ENCODE measurements at regions not wholly inside any gene's neighbourhood (a gene's known extent, or its start where the extent isn't known, plus 50 kb on each side); places are given as distances from the start of the nearest gene placed in this dataset.

DNA sequence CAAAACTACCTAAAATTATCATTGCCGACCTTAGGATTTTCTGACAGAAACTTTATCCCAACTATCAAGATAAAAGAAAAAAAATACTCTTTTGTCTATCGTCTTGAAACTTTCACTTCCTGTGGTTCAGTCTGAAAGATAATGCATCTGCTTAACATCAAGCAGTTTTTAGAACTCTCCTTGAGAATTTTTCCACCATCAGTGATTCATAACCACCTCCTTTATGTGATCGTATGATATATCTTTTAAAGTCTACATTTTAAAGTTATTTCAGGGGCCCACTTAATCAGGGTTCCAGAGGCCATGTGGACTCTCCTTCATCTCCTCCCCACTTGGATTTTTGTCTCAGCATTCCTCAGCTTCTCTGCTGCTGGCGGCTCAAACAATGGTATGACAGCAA is 272.8 kb upstream of the TENM3 start:
- Histone ChIP-seq H3K4me2 (ENCODE audit: low read depth, low read length) (peak overlapping the region; percentile 35; the same call in 1 of the 2 replicates), H2AFZ (ENCODE audit: low read length) (no peak overlapping the region), H4K20me1 (ENCODE audit: insufficient read depth, low read length) (no peaks in the 10 kb centered on the region), H3K9ac (ENCODE audit: low read length) (no peak overlapping the region), H3K27ac (ENCODE audit: low read length) (no peak overlapping the region), H3K79me2 (ENCODE audit: low read length) (no peaks in the 10 kb centered on the region), H3F3A (ENCODE audit: insufficient read depth, low read length) (peaks cover 5% of the 10 kb centered on the region; the same call in 1 of the 2 replicates), H3K4me3 (ENCODE audit: low read length) (no peak overlapping the region), H3K9me3 (replicated peaks; ENCODE audit: insufficient read depth, low read length) (no peaks in the 10 kb centered on the region), H3K36me3 (replicated peaks; ENCODE audit: insufficient read depth, low read length) (no peaks in the 10 kb centered on the region), H3K4me1 (ENCODE audit: low read length) (peaks cover 14% of the 10 kb centered on the region), H3K9me2 (replicated peaks; ENCODE audit: insufficient read depth, low read length) (no peaks in the 10 kb centered on the region), H3K27me3 (replicated peaks; ENCODE audit: insufficient read depth, low read length) (no peaks in the 10 kb centered on the region)
- DNase-seq, result peak; percentile 53
- TF ChIP-seq EZH2phosphoT487 (IDR thresholded peaks at IDR 0.05; ENCODE audit: low read length), result no peak
- TF ChIP-seq, protein P1, sequence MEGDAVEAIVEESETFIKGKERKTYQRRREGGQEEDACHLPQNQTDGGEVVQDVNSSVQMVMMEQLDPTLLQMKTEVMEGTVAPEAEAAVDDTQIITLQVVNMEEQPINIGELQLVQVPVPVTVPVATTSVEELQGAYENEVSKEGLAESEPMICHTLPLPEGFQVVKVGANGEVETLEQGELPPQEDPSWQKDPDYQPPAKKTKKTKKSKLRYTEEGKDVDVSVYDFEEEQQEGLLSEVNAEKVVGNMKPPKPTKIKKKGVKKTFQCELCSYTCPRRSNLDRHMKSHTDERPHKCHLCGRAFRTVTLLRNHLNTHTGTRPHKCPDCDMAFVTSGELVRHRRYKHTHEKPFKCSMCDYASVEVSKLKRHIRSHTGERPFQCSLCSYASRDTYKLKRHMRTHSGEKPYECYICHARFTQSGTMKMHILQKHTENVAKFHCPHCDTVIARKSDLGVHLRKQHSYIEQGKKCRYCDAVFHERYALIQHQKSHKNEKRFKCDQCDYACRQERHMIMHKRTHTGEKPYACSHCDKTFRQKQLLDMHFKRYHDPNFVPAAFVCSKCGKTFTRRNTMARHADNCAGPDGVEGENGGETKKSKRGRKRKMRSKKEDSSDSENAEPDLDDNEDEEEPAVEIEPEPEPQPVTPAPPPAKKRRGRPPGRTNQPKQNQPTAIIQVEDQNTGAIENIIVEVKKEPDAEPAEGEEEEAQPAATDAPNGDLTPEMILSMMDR (IDR thresholded peaks at IDR 0.05; ENCODE audit: low read length), result no peak

DNA sequence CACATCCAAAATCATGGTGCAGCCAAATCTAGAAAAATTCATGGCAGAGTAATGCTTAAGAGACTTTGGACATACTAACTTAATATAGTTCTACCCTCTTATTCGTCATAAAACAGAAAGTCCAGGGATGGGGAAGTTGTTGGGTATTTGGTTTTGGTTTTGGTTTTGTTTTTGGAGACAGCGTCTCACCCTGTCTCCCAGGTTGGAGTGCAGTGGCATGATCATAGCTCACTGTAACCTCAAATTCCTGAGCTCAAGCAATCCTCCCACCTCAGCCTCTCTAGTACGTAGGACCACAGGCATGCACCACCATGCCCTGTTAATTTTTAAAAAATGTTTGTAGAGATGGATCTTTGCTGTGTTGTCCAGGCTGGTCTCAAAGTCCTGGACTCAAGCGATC is 271.8 kb upstream of the TENM3 start:
- Histone ChIP-seq H3K27me3 (replicated peaks; ENCODE audit: insufficient read depth, low read length) (no peaks in the 10 kb centered on the region), H3K36me3 (replicated peaks; ENCODE audit: insufficient read depth, low read length) (no peaks in the 10 kb centered on the region), H3K79me2 (ENCODE audit: low read length) (no peaks in the 10 kb centered on the region), H3K9ac (ENCODE audit: low read length) (no peak overlapping the region), H3K4me2 (ENCODE audit: low read depth, low read length) (peak overlapping the region; percentile 47), H3K9me3 (replicated peaks; ENCODE audit: insufficient read depth, low read length) (no peaks in the 10 kb centered on the region), H2AFZ (ENCODE audit: low read length) (no peak overlapping the region), H4K20me1 (ENCODE audit: insufficient read depth, low read length) (no peaks in the 10 kb centered on the region), H3K4me1 (ENCODE audit: low read length) (peaks cover 14% of the 10 kb centered on the region), H3K9me2 (replicated peaks; ENCODE audit: insufficient read depth, low read length) (no peaks in the 10 kb centered on the region), H3K4me3 (ENCODE audit: low read length) (0 out of 2 replicates have a peak overlapping the region, but pooled peaks have one; percentile 4), H3K27ac (ENCODE audit: low read length) (no peak overlapping the region), H3F3A (ENCODE audit: insufficient read depth, low read length) (peaks cover 5% of the 10 kb centered on the region; the same call in 1 of the 2 replicates)
- DNase-seq, result peak; percentile 53
- TF ChIP-seq, protein P1 (IDR thresholded peaks at IDR 0.05; ENCODE audit: low read length), result no peak
- no peak for TF ChIP-seq EZH2phosphoT487 (IDR thresholded peaks at IDR 0.05; ENCODE audit: low read length)
- no peak for TF ChIP-seq EZH2 (optimal IDR thresholded peaks at IDR 0.05; ENCODE audit: low read depth, low read length)

DNA sequence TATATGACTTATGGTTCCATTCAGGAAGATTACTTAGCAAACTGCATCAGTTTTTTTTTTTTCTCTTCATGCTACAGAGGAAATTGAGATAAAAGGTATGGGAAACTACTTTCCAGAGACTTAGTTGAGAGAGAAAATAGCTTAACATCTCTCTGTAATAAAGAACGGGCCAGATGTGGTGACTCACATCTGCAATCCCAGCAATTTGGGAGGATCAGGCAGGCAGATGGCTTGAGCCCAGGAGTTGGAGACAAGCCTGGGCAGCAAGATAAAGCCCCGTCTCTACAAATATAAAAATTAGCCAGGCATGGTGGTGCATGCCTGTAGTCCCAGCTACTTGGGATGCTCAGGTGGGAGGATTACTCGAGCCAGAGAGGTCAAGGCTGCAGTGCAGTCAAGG is 271.2 kb upstream of the TENM3 start:
- no peak for DNase-seq
- no peak overlapping the region for H2AFZ ChIP-seq (ENCODE audit: low read length)
- no peaks in the 10 kb centered on the region for H3K9me3 ChIP-seq (replicated peaks; ENCODE audit: insufficient read depth, low read length)
- no peak overlapping the region for H3K4me3 ChIP-seq (ENCODE audit: low read length)
- no peak overlapping the region for H3K9ac ChIP-seq (ENCODE audit: low read length)
- H3K36me3 ChIP-seq (replicated peaks; ENCODE audit: insufficient read depth, low read length), result no peaks in the 10 kb centered on the region
- H3K27me3 ChIP-seq (replicated peaks; ENCODE audit: insufficient read depth, low read length), result no peaks in the 10 kb centered on the region
- H3K79me2 ChIP-seq (ENCODE audit: low read length), result no peaks in the 10 kb centered on the region
- H3K4me1 ChIP-seq (ENCODE audit: low read length), result peaks cover 14% of the 10 kb centered on the region
- no peaks in the 10 kb centered on the region for H3K9me2 ChIP-seq (replicated peaks; ENCODE audit: insufficient read depth, low read length)
- no peaks in the 10 kb centered on the region for H4K20me1 ChIP-seq (ENCODE audit: insufficient read depth, low read length)
- H3K4me2 ChIP-seq (ENCODE audit: low read depth, low read length), result no peak overlapping the region
- H3F3A ChIP-seq (ENCODE audit: insufficient read depth, low read length), result peaks cover 5% of the 10 kb centered on the region; the same call in 1 of the 2 replicates
- H3K27ac ChIP-seq (ENCODE audit: low read length), result no peak overlapping the region
- TF ChIP-seq EZH2 (optimal IDR thresholded peaks at IDR 0.05; ENCODE audit: low read depth, low read length) (no peak), EZH2phosphoT487 (IDR thresholded peaks at IDR 0.05; ENCODE audit: low read length) (no peak)
- TF ChIP-seq, protein P1 (IDR thresholded peaks at IDR 0.05; ENCODE audit: low read length), result no peak

All from MM.1S (cell line).